Mesothelial cell of epicardium (in vitro differentiated cells): ENCODE measurements at regions not wholly inside any gene's neighbourhood (a gene's known extent, or its start where the extent isn't known, plus 50 kb on each side); places are given as distances from the start of the nearest gene placed in this dataset.

Experiments used
- DNase-seq, 2 experiments: peaks; one replicate each; pipeline ENCODE4 v3.0.0; 2021; ENCODE audit warnings: low spot score in 2 of 2; ENCODE audit not compliant: unreplicated experiment in 2 of 2
- H3K27ac Mint-ChIP-seq: 2 replicates; pipeline ENCODE4 v1.8.0; 2021; ENCODE audit warnings: mixed read lengths
- H3K27me3 Mint-ChIP-seq: 2 replicates; pipeline ENCODE4 v1.8.0; 2021; ENCODE audit warnings: low read depth, mixed read lengths
- H3K36me3 Mint-ChIP-seq: 2 replicates; pipeline ENCODE4 v1.8.0; 2021; ENCODE audit warnings: mixed read lengths
- H3K4me1 Mint-ChIP-seq: 2 replicates; pipeline ENCODE4 v1.8.0; 2021; ENCODE audit warnings: mixed read lengths
- H3K4me3 Mint-ChIP-seq: 2 replicates; pipeline ENCODE4 v1.8.0; 2021; ENCODE audit warnings: mild to moderate bottlenecking, moderate library complexity, mixed read lengths
- H3K9me3 Mint-ChIP-seq: 2 replicates; pipeline ENCODE4 v1.8.0; 2021; ENCODE audit warnings: mixed read lengths
- TF ChIP-seq, protein P1 (sequence below): fragments of 200-600 bp; sonication (generic); IDR thresholded peaks from one replicate; pipeline ENCODE4 v1.5.0; 2021; ENCODE audit warnings: antibody characterized with exemption; ENCODE audit not compliant: unreplicated experiment

DNA sequence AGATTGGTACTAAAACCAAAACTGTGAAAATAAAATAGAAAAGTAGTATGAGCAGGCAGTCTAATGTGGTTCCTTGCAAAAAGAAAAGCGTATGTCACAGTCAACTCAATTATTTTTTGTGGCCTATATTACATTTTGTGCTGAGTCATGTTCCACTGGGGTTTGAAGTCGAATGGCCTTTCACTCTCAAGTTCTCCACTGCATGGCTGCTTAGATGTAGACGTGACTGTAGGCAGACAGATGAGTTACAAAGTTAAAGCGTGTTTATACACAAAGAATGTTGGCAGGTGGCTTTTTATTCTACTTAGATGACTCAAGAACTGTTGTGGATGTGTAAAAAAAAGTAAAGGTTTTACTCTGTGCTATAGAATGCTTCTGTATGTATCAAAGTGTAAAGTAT lies 133.9 kb downstream of the SLITRK6 start:
- Mint-ChIP-seq H3K27me3 (no peaks in the 10 kb centered on the region), H3K4me3 (no peak overlapping the region), H3K27ac (peak overlapping the region; percentile 44), H3K36me3 (no peaks in the 10 kb centered on the region), H3K9me3 (peaks cover 9% of the 10 kb centered on the region), H3K4me1 (peaks cover 28% of the 10 kb centered on the region)
- TF ChIP-seq, protein P1, sequence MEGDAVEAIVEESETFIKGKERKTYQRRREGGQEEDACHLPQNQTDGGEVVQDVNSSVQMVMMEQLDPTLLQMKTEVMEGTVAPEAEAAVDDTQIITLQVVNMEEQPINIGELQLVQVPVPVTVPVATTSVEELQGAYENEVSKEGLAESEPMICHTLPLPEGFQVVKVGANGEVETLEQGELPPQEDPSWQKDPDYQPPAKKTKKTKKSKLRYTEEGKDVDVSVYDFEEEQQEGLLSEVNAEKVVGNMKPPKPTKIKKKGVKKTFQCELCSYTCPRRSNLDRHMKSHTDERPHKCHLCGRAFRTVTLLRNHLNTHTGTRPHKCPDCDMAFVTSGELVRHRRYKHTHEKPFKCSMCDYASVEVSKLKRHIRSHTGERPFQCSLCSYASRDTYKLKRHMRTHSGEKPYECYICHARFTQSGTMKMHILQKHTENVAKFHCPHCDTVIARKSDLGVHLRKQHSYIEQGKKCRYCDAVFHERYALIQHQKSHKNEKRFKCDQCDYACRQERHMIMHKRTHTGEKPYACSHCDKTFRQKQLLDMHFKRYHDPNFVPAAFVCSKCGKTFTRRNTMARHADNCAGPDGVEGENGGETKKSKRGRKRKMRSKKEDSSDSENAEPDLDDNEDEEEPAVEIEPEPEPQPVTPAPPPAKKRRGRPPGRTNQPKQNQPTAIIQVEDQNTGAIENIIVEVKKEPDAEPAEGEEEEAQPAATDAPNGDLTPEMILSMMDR, result no peak
- DNase-seq, result no peak

DNA sequence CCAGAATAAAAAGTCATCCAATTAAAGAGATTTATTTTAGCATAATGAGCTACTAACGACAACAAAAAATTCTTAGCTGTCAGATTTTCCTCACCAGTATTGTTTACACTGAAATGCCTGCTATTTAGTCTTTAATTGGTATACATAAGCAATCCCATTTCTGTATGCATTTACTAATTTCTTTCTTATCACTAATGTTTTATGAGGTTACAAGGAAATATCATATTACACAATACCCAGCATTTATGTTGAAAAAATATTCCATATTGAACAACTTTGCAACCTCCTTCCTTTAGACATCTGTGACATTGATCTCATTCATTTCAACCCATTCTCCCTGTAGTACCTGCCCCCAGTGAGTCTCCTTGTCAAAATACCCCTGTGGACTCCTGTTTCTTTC lies 135.4 kb downstream of the SLITRK6 start:
- H3K27me3 Mint-ChIP-seq, result no peaks in the 10 kb centered on the region
- H3K9me3 Mint-ChIP-seq, result peaks cover 13% of the 10 kb centered on the region
- TF ChIP-seq, protein P1, result no peak
- no peaks in the 10 kb centered on the region for H3K36me3 Mint-ChIP-seq
- DNase-seq, result no peak
- H3K4me3 Mint-ChIP-seq, result no peak overlapping the region
- no peak overlapping the region for H3K27ac Mint-ChIP-seq
- H3K4me1 Mint-ChIP-seq, result peaks cover 28% of the 10 kb centered on the region

DNA sequence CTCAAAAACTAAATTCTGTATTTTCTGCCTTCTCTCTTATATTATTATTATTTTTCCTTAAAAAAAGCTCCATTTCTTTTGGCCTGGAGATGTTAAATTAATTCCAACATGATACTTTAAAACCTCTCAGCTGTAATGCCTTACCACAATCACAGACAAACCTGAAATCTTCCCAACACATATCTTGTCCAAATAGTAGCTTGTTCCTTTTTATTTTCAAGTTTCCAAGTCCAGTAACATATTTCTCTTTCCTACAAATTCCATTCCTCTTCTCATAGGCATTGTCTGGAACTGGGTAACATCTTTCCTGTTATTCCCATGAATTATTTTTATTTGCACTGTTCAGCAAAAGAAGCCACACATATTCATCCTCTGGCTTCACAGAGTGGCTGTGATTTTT lies 137.0 kb downstream of the SLITRK6 start:
- peaks cover 38% of the 10 kb centered on the region for H3K4me1 Mint-ChIP-seq
- TF ChIP-seq, protein P1, result no peak
- H3K27me3 Mint-ChIP-seq, result no peaks in the 10 kb centered on the region
- no peak for DNase-seq
- H3K4me3 Mint-ChIP-seq, result no peak overlapping the region
- no peaks in the 10 kb centered on the region for H3K36me3 Mint-ChIP-seq
- H3K9me3 Mint-ChIP-seq, result peaks cover 13% of the 10 kb centered on the region
- peak overlapping the region; percentile 41 for H3K27ac Mint-ChIP-seq

DNA sequence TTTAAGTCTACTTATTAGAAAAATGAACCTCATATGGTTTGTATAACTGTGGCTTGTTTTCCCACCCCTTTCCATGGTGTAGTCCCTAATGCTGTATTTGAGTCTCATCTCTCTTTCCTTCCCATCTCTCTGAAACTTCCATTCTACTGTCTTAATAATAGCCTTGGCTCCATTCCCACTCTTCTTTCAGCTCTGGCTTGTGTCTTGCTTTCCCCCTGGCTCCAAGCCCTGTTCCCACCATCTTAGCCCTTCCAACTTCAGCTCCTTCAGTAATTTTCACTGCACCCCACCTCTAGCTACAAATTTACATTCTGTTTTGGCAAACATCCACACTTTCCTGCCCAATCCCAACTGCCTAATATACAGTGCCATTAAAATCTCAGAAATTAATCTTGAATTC lies 137.5 kb downstream of the SLITRK6 start:
- Mint-ChIP-seq H3K4me1 (peaks cover 43% of the 10 kb centered on the region), H3K36me3 (no peaks in the 10 kb centered on the region), H3K4me3 (no peak overlapping the region), H3K27me3 (no peaks in the 10 kb centered on the region), H3K9me3 (peaks cover 13% of the 10 kb centered on the region), H3K27ac (peak overlapping the region; percentile 7)
- DNase-seq, result no peak
- TF ChIP-seq, protein P1, result no peak

DNA sequence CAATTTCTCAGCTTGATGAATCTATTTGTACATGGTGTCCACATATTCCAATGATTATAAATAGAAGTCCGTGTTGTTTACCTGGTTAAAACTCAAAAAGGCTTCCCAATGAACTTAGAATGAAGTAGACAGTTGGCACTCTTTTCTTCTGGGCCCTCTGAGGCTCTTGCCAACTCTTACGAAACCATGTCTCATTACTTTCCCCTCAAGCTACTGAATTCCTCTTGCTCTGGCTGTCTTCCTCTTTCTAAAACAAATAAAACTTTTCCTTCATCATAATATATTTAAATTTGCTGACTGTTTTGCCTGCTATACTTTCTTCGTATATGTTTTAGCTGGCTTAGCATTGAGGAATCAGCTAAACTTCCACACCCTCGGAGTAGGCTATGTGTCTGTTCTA lies 139.7 kb downstream of the SLITRK6 start:
- TF ChIP-seq, protein P1, result no peak
- Mint-ChIP-seq H3K4me3 (no peak overlapping the region), H3K9me3 (peaks cover 13% of the 10 kb centered on the region), H3K27me3 (no peaks in the 10 kb centered on the region), H3K27ac (no peak overlapping the region), H3K36me3 (no peaks in the 10 kb centered on the region), H3K4me1 (peaks cover 35% of the 10 kb centered on the region)
- no peak for DNase-seq

DNA sequence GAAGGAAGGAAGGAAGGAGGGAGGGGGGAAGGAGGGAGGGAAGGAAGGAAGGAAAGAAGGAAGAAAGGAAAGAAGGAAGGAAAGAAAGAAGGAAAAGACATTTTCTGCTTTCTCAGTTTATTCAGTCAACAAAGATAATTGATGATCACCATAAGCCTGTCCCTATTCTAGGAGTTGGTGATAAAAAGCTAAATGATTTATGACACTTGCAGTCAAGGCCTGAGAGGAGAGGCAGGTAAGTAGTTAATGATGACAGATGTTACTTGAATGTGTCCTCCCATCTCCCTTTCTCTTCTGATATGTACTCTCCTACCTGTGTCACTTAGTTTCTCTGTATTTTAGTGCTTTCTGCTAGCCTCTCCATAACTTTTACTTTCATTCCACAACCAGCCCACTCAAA lies 141.3 kb downstream of the SLITRK6 start:
- DNase-seq, result no peak
- TF ChIP-seq, protein P1, result no peak
- H3K36me3 Mint-ChIP-seq, result no peaks in the 10 kb centered on the region
- H3K4me1 Mint-ChIP-seq, result peaks cover 46% of the 10 kb centered on the region
- H3K27ac Mint-ChIP-seq, result peak overlapping the region; percentile 56
- no peak overlapping the region for H3K4me3 Mint-ChIP-seq
- H3K9me3 Mint-ChIP-seq, result peaks cover 13% of the 10 kb centered on the region
- H3K27me3 Mint-ChIP-seq, result no peaks in the 10 kb centered on the region
